IPS DF 4.7 (cell line): ENCODE measurements at regions not wholly inside any gene's neighbourhood (a gene's known extent, or its start where the extent isn't known, plus 50 kb on each side); places are given as distances from the start of the nearest gene placed in this dataset.
"Not testable (repeated sequence)": the region's sequence is repeated elsewhere in the genome, so short reads cannot be mapped to it uniquely, and the experiment has no call there.

Experiments used
- DNase-seq: peaks from one replicate; pipeline ENCODE4 v3.0.0-alpha.2; 2013; ENCODE audit warnings: low spot score; ENCODE audit errors: extremely low read depth

DNA sequence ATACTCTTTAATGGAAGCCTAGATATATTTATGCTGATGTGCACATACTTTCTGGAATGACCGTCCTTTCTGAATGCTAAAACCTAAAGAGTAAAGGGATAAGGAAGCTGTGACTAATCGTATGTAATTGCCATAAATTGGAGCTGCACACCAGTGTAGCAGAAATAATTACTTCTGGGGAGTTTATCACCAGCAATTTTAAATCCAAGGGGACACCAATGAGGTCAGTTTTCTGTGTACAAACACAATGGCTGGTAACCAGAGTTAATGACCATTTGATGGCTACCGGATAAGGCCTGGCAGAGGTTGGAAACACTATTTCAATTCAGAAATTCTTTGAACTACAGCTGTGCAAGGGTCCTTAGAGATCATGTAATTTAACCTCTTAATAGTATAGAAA, 670.1 kb downstream of the REEP3 start:
- no peak for DNase-seq

DNA sequence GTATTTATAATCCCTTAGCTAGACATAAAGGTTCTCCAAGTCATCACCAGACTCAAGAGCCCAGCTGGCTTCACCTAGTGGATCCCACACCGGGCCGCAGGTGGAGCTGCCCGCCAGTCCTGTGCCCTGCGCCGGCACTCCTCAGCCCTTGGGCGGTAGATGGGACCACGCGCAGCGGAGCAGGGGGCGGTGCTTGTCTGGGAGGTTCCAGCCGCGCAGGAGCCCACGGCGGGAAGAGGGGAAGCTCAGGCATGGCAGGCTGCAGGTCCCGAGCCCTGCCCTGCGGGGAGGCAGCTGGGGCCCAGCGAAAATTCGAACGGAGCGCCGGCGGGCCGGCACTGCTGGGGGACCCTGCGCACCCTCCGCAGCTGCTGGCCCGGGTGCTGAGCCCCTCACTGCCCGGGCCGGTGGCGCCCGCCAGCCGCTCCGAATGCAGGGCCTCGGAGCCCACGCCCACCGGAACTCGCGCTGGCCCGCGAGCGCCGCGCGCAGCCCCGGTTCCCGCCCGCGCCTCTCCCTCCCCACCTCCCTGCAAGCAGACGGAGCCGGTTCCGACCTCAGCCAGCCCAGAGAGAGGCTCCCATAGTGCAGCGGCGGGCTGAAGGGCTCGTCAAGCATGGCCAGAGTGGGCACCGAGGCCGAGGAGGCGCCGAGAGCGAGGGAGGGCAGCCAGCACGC, 675.6 kb downstream of the REEP3 start:
- DNase-seq, result no peak

DNA sequence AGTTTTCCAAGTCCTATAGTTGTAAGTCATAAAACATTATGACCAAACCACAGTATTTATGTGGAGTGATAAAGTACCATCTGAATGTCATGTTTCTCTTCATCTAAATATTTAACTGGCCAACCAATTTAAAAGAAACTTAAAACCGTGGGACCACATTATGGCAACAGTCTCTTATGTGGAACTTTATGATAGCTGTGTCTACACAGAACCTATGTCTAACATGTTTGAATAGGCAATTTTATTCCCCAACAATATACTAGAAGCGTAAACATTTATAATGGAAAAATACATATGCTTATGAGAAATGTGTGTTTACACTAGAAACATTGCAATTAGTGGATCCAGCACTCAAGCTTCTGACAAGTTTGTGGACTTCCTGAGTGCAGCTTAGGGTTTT, 680.7 kb downstream of the REEP3 start:
- DNase-seq, result no peak

DNA sequence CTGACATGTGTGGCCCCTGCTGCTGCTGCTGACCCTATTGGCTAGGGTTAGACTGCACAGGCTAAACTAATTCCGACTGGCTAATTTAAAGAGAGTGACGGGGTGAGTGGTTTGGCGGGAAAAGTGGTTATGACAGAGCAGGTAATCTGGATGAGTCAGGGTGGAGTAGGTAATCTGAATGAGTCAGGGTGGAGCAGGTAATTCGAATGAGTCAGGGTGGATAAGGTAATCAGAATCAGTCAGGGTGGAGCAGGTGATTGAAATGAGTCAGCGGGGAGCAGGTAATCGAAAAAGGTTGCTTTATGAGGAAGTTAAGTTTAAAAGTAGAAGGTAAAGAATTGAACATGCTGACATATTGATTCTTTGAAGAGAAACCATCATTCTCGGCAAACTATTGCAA, 683.3 kb downstream of the REEP3 start:
- not testable (repeated sequence) for DNase-seq

DNA sequence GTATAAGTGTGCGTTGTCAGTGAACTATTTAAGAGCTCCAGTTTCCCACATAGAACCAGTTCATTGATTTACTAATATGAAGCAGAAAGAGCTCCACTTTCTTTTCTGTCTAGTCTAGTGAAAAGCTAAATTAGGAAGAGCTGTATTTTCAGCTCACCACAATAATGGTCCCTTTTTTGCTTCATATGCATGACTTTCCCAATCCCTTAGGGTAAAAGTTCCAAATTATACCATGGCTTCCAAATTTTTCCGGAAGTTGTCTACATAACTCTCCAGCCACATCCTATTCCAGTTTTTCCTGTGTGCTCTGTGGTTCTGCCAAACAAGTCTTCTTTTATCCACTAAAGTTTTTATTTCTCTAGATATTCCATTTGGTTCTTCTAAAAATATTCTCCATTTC, 685.2 kb downstream of the REEP3 start:
- DNase-seq, result no peak

DNA sequence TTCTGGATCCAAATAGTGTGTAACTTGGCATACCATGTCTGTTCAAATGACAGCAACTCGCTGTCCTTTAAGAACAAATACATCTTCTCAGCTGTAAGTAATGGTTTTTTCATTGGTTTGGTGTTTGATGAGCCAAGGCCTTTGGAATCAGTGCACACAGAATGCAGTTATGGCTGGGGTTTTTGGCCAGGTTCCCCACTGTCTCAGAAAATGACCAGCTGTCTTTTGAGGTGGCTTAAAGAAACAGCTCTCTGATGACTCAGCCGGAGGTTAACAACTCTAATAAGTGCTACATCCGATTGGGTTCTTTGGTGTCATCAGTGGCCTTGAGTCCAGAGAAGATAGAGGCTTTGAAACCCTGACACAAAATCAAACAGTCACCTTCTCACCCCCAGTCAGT, 688.4 kb downstream of the REEP3 start:
- DNase-seq, result no peak

DNA sequence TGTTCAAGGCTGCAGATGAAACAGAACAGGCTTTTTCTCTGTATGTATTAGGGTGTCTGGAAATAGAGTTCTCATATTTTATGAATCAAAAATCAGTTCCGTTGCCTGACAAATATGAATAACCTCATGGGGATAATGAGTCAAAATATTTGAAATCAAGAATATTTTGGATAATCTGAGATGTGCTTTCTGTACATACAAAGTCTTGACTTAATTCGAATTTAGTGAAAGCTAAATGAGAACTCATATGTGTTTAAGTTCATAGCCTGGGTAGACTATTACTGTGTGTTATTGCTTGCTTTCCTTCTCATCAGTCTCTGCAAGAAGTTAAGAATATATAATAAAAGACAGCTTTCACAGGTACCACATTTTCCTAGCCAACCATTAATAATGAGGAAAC, 689.0 kb downstream of the REEP3 start:
- no peak for DNase-seq

DNA sequence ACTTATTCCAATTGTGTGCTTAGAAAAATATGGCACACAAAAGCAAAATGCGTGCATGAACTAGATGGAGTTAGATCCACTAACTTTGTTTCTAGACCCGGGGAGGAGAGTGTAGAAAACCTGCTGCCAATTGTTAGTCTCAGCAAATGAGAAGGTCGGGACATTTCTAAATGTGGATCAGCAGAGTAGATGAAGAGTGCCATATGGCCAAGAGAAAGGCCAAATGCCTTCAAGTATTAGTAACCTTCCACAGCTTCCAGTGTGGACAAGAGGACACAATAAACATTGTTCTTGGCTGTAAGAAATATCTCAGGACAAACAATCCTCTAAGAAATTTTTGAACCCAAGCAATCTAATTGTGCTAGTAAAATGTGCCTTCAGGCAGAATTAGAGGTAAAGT, 690.3 kb downstream of the REEP3 start:
- no peak for DNase-seq

DNA sequence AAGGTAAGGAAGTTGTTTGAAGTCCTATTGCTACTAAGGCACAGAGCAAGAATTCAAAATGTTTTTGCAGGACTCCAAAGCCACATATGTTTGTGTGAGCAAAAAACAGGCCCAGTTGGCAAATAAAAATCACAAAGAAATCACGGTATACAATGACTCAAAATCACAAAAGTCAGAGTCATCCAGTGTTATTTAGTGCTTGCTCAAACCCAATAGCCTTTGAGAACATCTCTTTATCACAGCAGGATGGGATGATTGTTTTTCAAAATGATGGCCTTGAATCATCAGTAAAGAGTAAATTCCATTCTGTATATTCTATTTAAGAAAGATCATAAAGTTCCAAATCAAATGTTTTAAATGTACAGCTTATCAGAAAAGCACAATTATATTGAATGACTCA, 693.9 kb downstream of the REEP3 start:
- DNase-seq, result no peak

DNA sequence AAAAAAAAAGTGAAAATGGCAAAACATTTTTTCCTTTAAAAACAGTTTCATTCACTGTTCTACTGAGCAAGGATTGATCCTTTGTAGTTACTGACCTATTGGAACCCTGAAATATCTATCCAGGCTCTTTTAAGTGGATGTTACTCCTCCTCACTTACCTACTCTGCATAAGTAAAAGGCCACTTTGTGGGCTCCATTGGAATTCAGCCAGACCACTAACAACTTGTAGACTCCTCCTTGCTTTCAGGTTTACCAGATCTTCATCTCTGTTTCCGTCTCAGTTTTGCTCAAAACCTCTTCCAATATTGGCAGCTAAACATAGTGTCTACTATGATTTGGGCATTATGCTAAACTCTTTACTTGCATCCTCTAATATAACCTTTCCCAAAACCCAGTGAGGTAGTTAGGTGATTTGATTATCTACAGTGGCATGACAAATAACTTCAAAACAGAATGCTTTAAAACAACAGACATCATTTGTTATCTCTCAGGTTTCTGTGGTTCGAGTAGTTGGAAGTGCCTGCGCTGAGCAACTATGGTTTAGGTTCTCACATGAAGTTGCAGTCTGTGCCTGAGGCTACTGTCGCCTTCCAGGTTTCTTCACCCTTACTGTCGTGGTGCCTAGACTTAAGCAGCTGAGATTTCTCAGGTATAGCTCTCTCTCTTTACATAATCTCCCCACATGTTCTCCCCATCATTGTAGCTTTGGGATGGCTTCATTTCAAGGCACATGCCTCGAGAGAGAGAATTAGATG, 698.2 kb downstream of the REEP3 start:
- DNase-seq, result no peak

DNA sequence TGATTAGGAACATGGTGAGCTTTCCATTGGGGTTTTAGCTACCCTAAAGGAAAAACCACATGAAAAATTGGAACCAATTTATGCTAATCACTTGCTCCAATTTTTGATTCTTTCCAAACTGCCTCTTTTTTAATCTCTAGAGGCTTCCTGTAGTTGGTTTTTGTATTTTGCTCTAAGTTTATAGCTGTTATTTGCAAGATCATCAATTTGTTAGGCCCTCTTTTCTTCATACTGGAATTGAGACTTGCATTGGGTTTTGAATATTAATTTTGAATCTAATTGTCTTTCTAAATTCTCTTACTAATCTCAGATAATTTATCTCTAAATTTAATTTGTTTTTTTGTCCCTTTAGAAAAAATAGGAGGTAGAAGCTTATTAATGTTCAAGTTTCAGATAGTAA, 713.3 kb downstream of the REEP3 start:
- no peak for DNase-seq

DNA sequence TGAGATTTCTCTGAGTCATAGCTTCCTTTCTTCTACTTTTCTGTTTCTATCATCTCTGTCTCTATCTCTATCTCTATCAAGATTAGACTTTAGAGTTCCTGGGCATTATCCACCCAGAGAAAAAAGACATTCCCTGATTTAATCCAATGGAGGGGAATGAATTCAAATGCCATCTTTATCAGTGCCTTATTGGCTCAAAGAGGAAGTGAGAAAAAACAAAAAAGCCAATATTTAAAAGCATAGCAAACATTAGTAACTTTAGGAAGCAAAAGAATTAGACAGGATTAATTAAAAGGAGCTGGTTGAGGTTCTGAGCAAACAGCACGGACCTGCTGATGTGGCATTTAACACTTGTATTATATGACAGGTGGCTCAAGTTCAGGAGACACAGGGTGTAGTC, 736.5 kb downstream of the REEP3 start:
- DNase-seq, result no peak

DNA sequence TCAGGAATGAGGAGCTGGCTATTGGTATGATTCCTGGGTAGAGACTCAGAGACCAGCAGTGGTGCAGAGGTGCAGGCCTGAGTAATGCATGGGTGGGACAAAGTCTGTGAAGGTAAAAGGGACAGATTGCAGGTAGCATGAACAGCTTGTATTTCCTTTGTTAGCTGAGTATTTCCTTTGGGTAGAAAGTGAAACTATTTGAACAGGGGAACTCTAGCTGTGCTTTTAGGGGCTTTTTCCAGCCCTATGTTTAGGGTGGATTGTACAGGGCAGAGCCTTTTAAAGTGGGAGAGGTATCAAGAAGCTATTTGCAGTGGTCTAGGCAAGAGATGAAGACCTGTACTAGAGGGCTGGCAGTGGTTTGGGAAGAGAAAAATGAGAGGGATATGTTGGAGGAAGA, 739.9 kb downstream of the REEP3 start:
- DNase-seq, result no peak

DNA sequence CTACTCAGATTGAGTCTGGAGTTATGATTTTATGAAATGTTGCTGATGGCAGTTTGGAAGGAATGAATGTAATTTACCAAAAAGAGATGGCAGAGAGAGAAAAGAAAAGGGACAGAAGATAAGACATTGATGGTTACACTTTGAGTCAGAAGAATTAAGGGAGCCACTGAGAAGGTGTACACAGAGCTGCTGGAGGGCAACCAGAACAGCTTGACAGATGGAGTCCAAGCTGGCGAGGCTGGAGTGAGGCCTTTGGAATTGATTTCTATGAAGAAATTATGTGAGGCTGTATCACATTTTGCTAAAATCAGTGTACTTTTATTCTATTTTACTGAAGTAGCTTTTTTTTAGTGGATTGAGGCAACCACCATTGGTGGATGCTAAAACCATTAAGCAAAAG, 740.5 kb downstream of the REEP3 start:
- no peak for DNase-seq

DNA sequence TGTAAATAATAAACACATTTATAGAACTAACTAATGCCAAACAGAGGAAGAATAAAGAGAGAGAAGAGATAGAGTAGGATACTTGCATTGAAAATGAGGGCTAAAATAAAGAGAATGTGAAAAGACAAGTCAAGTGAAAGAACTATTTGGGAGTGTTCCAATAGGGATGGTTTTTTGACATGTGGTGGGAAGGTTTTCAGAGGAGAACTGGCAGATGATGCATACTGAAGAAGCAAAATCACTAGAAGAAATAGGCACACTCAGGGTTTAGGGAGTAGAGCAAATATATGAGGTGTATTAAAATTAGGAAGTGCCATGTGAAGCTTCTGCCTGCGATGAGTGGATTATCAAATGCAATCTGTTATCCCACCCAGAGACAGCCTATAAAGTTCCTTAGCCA, 744.8 kb downstream of the REEP3 start:
- no peak for DNase-seq

DNA sequence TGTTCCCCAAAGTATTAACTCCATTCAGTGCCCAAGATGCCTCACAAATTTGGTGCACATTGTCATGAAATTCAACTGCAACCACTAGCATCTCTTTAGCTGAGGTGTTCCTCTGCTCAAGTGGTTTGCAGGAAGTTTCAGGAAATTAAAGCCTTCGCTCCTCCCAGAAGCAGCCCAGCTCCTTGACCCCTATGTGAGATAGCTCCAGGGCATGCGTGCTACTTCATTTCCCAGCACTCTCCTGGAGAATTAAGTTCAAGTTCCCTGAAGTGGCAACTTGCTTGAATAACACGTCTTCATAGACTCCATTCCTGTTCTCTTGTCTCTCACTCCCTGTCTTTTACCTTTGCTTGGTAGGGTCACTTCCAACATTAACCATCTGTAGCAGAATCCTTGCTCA, 750.3 kb downstream of the REEP3 start:
- DNase-seq, result no peak

DNA sequence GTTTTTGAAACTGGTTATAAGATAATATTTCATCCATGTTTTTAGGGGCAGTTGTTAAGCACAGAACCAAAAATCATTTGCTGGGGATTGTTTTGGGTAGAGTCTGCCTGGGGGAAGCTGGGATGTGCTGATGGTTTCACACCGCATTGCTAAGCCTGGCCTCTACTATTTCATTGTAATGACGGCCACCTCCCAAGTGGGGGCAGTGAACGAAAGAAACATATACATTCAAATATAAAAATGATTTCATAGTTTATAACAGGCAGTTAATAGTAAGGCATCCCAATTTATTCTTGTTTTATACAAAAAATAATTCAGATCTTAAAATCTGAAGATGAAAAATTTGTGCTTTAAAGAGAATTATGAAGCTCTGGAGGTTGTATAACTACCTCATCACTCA, 750.8 kb downstream of the REEP3 start:
- DNase-seq, result no peak

DNA sequence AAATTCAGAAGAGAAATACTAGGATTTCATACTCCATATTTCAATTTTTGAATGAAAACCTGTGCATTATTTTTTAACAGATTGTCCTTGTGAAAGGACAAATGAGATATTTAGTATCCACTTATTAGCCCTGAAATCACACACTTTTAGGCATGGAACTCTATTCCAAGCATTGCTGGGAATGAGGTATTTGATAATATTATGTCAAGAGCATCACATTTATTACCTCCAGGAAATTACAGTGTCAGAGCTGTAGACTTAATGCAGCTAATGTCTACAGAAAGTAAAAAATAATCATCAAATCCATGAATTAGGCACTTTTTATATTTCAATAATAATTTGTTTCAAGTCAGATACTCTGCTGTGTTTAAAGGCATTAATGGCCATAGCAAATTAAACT, 753.8 kb downstream of the REEP3 start:
- DNase-seq, result no peak

DNA sequence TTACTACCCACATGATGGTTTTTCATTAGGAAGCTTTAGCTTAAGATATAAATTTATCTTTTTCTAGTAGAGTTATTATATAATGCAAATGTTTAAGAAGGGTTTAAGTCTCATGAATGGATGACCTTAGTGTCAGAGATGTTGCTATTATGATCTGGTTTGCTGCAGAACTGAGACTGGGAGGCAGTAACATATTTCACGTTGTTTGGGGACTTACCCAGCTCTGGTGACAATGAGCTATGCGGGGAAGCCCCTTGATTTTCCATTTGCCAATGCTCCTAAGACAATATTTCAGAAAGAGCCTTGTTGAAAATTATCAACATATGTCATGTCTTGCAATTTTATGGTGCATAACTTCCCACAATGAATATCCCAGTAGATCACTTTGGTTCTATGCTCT, 754.6 kb downstream of the REEP3 start:
- no peak for DNase-seq

DNA sequence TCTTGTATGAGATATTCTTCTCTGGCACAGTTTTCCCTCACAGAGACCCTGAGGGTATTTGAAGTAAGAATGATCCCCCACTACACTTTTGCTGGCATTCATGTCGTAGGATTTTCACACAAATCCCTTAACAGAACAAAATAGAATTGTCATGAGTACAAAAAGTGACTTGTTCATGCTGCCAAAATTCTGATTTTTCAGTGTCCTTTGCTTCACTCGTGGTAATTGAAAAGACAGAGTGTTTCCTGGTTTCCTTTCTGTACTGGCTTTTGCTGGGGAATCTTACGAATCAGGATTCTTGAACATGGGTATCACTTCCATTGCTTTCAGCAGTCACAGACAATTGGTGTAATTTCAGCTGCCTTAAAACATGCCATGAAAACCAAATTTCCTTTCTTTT, 756.3 kb downstream of the REEP3 start:
- DNase-seq, result no peak

DNA sequence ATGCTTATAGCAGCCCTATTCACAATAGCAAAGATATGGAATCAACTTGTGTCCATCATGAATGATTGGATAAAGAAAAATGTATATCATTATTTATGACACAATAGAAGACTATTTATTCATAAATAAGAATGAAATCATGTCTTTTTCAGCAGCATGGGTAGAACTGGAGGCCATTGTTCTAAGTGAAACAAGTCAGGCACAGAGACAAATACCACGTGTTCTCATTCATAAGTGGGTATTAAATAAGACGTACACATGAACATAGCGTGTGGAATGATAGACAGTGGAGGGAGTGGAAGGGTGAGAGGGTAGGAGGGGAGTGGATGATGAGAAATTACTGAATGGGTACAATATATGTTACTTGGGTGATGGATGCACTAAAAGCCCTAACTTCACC, 762.4 kb downstream of the REEP3 start:
- no peak for DNase-seq

DNA sequence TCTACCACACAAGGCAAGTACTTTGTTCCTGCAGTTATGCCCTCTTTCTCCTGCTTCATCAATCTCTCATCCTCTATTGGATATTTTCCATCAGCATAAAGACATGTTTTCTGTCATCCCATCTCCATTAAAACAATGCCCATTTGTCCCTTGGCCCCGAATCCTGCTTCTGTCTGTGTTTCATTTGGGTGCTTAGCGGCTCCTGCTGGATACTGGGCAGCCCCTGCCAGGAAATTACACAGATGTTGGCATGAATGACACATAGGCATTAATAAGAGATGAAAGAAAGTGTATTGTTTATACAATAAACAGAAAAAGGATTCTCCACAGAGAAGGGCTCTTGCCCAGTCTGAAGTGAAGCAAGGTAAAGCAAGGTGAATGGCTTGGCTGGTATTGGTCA, 765.3 kb downstream of the REEP3 start:
- no peak for DNase-seq

DNA sequence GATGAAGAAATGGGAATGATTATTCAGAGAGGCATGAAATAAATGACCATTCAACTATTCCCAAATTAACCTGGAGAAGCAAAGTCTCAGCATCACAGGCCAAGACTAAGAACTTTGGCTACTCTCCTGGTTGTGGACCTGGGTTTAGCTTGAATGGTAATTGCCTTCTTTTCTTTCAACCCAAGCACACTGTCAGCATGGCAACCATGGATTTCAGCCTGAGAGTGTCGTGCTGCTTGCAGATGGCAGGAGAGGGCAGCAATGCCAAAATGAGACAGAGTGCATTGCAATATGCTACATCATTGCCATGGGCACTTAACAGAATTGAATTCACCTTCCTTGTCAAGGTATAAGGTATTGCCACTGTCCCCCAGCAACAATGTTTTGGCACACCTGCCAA, 767.2 kb downstream of the REEP3 start:
- no peak for DNase-seq
